ENCODE measurements at regions not wholly inside any gene's neighbourhood (a gene's known extent, or its start where the extent isn't known, plus 50 kb on each side); places are given as distances from the start of the nearest gene placed in this dataset.

GRCh38 chr1:108050911-108051629 is 86.1 kb upstream of the VAV3 start:
- no peak for DNase-seq (ENCODE audit: low spot score)

GRCh38 chr1:108050158-108050557 is 85.2 kb upstream of the VAV3 start:
- no peak for DNase-seq (ENCODE audit: low spot score)

GRCh38 chr1:108049178-108049819 is 84.3 kb upstream of the VAV3 start:
- DNase-seq (ENCODE audit: low spot score) = peak; percentile 52

DNA sequence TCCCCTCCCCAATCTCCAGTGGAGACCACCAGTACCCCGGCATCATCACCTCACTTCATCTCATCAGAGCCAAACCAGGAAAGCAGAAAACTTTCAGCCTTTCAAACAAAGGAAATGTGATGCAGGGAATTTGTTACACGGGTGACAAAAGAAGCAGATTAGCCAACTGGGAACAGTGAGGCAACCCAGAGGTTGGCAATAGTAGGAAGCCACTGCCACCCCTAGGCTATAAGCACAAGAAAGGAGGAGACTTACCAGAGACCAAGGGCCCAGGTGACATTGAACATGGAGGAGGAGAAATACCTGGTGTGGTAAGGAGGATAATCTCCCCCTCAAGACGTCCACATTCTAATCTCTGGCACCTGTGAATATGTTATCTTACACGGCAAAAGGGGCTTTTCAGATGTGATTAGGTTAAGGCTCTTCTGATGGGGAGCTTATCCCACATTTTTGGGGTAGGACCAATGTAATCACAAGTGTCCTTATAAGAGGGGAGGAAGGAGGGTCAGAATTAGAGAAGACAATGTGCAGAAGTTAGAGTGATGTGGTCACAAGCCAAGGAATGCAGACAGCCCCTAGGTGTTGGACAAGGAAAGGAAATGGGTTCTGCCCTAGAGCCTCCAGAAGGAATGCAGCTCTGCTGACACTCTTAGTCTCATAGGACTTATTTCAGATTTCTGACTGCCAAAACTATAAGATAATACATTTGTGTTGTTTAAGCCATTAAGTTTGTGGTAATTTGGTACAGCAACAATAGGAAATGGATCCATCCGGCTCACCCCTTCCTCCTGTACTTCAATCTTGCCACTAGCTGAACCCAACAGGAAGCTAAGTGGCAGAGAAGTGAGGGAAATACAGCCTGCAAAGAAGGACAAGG is 83.6 kb upstream of the VAV3 start:
- DNase-seq (ENCODE audit: low spot score) = no peak

GRCh38 chr1:108047085-108047484 is 82.1 kb upstream of the VAV3 start:
- no peak for DNase-seq (ENCODE audit: low spot score)

DNA sequence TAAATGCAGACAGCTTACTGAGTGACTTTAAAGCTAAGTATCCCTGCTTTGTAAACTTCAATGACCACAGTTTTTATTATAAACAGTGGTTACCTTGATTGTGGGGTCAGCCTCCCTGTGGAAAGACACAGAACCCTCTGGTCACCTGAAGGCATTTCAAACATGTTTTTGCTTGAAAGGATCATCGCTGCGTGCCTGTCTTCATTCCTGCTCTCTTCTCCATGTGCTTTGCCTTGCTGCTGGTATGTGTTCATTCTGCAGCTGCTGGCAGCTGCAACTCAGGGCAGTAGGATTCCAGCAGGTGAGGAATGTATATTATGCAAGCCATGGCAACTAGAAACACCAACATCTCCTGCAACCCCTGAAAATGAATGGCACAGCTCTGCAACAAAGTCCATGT is 81.0 kb upstream of the VAV3 start:
- DNase-seq (ENCODE audit: low spot score) = no peak

- no peak for DNase-seq (ENCODE audit: low spot score)
Measured at GRCh38 chr1:108045460-108045859, 80.5 kb upstream of the VAV3 start.

- no peak for DNase-seq (ENCODE audit: low spot score)
Measured at GRCh38 chr1:108044318-108044717, 79.3 kb upstream of the VAV3 start.

DNA sequence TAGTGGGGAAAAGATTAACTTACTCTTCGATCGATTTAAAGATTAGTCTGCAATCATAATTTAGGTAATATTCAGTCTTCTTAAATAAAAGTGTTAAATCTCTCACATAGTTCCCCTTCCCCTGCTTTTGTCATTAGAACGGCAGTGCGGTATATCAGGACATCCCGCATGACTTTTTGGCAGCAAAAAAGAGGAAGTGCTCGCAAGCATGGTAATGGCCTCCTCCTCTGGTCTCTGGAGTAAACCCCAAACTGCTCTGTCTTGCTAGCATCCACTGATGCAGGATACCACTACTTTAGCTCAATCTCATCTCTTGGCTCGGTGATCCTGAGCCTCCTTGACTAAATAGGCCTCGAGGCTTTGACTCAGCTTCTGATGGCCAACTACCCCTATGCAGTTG is 78.7 kb upstream of the VAV3 start:
- no peak for DNase-seq (ENCODE audit: low spot score)

GRCh38 chr1:108042610-108043009 is 77.6 kb upstream of the VAV3 start:
- no peak for DNase-seq (ENCODE audit: low spot score)

DNA sequence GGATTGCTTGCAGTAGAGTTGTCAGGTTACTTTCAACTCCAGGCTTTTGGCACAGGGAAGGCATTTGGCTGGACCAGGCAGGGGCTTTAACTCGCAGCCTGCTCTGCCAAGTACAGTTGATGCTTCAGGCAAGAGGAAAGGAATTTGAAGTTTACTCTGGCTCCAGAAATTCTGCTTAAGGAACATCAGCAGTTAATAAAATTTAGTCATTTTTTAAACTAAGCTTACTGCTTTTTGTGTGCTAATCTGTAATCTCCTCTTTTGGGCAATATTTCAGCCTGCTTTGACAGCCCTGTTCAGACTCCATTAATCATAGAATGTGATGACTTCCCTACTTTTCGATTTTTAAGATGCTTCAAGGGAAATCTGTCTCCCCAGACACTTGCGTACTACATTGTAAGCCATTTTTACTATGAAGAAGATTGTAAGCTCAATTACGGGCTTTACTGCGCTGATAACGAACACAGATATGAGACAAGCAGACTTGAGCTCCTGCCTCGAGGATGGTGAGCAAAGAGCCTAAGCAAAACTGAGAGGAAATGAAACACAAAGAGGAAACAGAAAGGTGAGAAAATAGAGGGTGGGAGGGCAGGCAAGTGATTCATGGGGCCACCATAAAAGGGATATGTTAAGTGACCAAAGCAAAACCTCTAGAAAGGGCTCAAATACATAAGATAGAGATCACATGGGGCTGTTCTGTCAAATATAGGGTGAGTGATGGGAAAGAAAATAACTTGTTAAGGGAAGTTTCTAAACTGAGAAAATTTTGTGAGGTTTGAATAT is 76.6 kb upstream of the VAV3 start:
- no peak for DNase-seq (ENCODE audit: low spot score)

DNA sequence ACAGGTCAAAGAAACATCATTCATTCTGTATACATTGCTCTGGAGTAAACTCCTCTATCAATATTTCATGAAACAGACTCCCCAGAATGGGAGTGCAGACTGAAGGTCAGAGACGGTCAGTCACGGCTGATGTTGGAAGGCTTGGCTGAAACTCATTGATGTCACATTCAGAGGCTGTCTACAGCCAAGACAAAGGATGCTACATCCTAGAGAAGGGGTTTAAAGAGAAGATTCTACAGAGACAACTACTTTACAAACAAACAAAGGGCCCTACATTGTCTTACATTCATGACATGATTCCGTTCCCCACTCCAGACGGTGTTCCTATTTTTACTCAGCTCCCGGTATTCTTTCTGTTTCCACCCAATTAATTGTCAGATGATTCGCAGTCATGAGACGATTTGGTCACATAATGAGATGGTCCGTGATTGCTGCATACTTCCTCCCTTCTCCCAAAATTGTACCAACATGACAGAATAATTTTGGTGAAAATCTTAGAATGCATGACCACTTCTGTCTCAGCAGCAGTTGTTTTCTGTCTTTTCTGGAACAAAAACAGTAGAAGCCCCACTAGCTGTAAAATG is 73.8 kb upstream of the VAV3 start:
- no peak for DNase-seq (ENCODE audit: low spot score)

DNA sequence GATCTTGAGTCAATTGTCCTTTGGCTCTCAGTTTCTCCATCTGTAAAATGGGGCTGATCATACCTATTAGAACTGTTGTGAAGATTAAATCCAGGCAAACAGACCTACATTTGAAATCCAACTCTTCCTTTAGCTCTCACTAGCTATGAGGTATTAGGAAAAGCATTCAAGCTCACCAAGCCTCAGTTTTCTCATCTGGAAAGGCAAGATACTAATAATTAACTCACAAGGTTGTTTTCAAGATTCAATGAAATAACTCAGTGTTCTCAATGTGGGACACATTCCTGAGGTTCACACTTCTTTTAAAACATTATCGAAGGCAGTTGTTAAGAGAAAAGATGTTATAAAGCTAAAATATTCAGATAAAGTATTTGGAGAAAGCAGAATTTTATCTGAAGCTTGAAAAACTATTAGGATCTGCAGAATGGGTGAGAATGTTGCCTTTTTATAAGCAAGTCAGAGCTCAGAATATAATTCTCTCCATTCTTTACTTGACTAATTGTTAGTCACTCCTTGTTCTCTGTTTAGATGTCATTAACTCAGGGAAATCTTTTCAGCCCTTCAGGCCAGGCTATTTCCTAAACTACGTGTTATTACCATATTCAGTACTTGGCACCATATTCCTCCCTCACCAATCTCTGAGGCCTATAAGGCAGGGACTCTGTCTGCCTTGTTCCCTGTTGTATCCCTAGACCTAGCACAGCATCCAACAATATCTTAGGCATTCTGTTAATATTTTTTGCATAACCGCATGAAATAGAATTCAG is 72.0 kb upstream of the VAV3 start:
- no peak for DNase-seq (ENCODE audit: low spot score)

- peak; percentile 27 for DNase-seq (ENCODE audit: low spot score)
Measured at GRCh38 chr1:108034396-108034795, 69.4 kb upstream of the VAV3 start.

DNA sequence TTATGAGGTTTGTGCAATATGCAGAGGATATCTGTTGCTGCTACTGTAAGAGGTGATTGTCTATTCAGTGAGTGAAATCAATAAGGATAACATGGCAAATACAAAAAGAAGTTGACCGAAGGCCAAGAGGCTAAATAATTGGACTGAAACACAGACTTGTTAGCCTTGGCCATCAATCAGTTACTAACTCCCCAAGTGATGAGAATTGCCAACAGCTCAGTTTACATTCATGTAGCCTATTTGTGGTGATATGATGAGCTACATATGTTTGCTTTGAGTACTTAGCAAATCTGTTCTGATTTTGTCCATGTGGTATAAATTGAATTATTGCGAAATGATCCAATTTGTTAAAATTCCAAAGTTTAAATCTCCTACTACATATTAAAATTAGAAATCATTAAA is 68.6 kb upstream of the VAV3 start:
- no peak for DNase-seq (ENCODE audit: low spot score)

DNA sequence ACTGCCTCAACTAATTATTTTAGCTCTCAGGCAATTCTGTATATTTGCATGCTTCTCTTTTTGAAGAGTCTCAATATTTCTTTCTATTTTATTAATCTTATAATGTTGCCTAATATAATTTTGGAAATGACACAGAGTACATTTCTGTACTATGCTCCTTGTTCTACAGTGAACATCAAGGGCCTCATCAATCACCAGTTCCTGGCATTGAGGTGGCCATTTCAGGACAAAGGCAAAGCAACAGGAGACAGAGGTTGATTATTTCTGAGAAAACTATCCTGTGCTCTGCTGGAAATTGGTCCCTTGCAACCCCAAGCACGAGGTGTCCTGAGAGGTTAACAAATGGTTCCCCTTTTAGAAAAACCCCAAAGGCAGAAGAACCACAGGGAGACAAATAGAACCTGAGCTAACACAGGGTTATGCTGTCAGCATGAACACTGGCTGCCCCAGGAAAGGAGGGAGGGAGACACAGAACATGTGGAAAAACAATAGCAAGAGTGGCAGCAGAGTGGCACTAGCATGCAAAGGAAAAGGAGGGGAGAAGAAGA is 63.9 kb upstream of the VAV3 start:
- no peak for DNase-seq (ENCODE audit: low spot score)

GRCh38 chr1:108027389-108027788 is 62.4 kb upstream of the VAV3 start:
- DNase-seq (ENCODE audit: low spot score) = no peak

DNA sequence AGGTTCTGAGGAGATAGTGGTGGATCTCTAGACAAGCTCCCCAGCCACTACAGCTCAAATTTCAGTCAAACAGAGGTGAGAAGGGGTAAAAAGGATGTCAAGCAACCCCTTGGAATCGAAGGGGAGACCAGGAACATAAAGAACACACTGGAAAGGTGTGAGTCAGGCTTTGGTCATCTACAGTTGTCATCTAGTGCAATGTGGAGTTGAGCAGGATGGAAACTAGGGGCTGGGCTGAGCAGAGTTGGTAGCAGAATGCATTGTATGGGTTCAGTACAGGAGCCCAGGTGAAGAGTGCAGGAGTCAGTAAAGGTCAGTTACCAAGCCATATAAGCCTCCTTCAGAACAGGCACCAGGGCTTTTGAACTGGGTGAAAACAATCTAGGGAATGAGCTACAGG is 52.7 kb upstream of the VAV3 start:
- DNase-seq (ENCODE audit: low spot score) = no peak

DNA sequence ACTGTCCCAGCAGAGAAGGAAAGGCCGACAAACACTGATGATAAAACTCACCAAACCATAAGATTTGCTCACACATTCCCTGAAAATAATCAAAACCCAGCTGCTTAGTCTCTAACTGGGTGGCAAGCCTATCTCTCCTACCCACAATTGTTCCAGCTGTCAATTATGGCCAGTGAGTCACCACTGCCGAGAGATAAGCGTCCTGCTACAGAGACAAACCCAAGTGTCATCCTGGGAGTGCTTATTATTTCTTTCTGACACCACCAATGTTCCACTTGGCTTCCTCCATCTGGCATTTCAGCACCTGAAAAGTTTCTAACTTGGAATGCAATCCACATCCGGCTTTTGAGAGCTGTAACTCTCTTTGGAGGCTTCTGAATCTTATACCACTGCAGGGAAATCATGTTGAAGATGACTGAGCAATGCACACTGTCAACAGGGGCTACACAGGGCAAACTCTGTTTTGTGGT is 51.5 kb upstream of the VAV3 start:
- DNase-seq (ENCODE audit: low spot score) = peak; percentile 20
